GM23338 (cell line): ENCODE measurements at regions not wholly inside any gene's neighbourhood (a gene's known extent, or its start where the extent isn't known, plus 50 kb on each side); places are given as distances from the start of the nearest gene placed in this dataset.

Source experiments
- ATAC-seq: fragments of 200-7000 bp; cut with Tn5 transposase; 3 replicates; pipeline ENCODE4 v1.9.1; 2020
- DNase-seq: peaks from one replicate; pipeline ENCODE4 v3.0.0-alpha.2; 2015; ENCODE audit warnings: low spot score
- H2AFZ ChIP-seq: fragments of 200-600 bp; sonication (generic); 2 replicates; pipeline ENCODE4 v1.8.0; 2016; ENCODE audit warnings: antibody characterized with exemption, mild to moderate bottlenecking, moderate library complexity
- H3F3A ChIP-seq: fragments of 200-600 bp; sonication (generic); replicated peaks from 2 replicates; pipeline ENCODE4 v1.8.0; 2017; ENCODE audit warnings: antibody characterized with exemption, mixed run types, low read depth
- H3K27ac ChIP-seq: fragments of 200-600 bp; sonication (generic); 2 replicates; pipeline ENCODE4 v1.6.1; 2016; ENCODE audit warnings: low read depth
- H3K27me3 ChIP-seq: fragments of 200-600 bp; sonication (generic); 2 replicates; pipeline ENCODE4 v1.8.0; 2016; ENCODE audit warnings: mild to moderate bottlenecking, mixed run types, moderate library complexity; ENCODE audit not compliant: insufficient read depth
- H3K36me3 ChIP-seq: fragments of 200-600 bp; sonication (generic); 2 replicates; pipeline ENCODE4 v1.8.0; 2016; ENCODE audit warnings: mild to moderate bottlenecking; ENCODE audit not compliant: insufficient read depth
- H3K4me1 ChIP-seq: fragments of 200-600 bp; sonication (generic); 2 replicates; pipeline ENCODE4 v1.8.0; 2016; ENCODE audit warnings: mild to moderate bottlenecking, moderate library complexity; ENCODE audit not compliant: insufficient read depth
- H3K4me2 ChIP-seq: fragments of 200-600 bp; sonication (generic); 2 replicates; pipeline ENCODE4 v1.7.1; 2017; ENCODE audit warnings: mixed run types
- H3K4me3 ChIP-seq: fragments of 200-600 bp; sonication (generic); 2 replicates; pipeline ENCODE4 v1.6.1; 2016; ENCODE audit warnings: mixed run types
- H3K79me2 ChIP-seq: fragments of 200-600 bp; sonication (generic); replicated peaks from 2 replicates; pipeline ENCODE4 v1.8.0; 2017; ENCODE audit warnings: mild to moderate bottlenecking; ENCODE audit not compliant: insufficient read depth
- H3K9me2 ChIP-seq: fragments of 200-600 bp; sonication (generic); 2 replicates; pipeline ENCODE4 v1.8.0; 2017; ENCODE audit not compliant: insufficient read depth
- H4K20me1 ChIP-seq: fragments of 200-600 bp; sonication (generic); replicated peaks from 2 replicates; pipeline ENCODE4 v1.8.0; 2017; ENCODE audit warnings: mild to moderate bottlenecking; ENCODE audit not compliant: insufficient read depth
- H3K27ac Mint-ChIP-seq: 2 replicates; pipeline ENCODE4 v1.8.0; 2020; ENCODE audit warnings: inconsistent platforms, mild to moderate bottlenecking, moderate library complexity, mixed read lengths
- H3K27me3 Mint-ChIP-seq: 3 replicates; pipeline ENCODE4 v1.8.0; 2022; ENCODE audit warnings: low read depth, mild to moderate bottlenecking, moderate library complexity, mixed read lengths, inconsistent platforms; ENCODE audit not compliant: insufficient read depth, poor library complexity
- H3K36me3 Mint-ChIP-seq: 3 replicates; pipeline ENCODE4 v1.8.0; 2021; ENCODE audit warnings: low read depth, mild to moderate bottlenecking, inconsistent platforms, moderate library complexity, mixed read lengths
- H3K4me1 Mint-ChIP-seq: 3 replicates; pipeline ENCODE4 v1.8.0; 2020; ENCODE audit warnings: mild to moderate bottlenecking, inconsistent platforms, mixed read lengths
- H3K4me3 Mint-ChIP-seq: 3 replicates; pipeline ENCODE4 v1.8.0; 2021; ENCODE audit warnings: moderate library complexity, mild to moderate bottlenecking, inconsistent platforms, mixed read lengths
- H3K9me3 Mint-ChIP-seq: 3 replicates; pipeline ENCODE4 v1.8.0; 2020; ENCODE audit warnings: moderate library complexity, mild to moderate bottlenecking, inconsistent platforms, mixed read lengths
- ETS1 ChIP-seq: IDR thresholded peaks from 2 replicates; pipeline ENCODE4 v1.6.1; 2016; ENCODE audit warnings: antibody characterized with exemption
- EZH2 ChIP-seq: fragments of 200-600 bp; sonication (generic); IDR thresholded peaks from one replicate; pipeline ENCODE4 v1.8.0; 2017; ENCODE audit warnings: antibody characterized with exemption, mild to moderate bottlenecking, low read depth; ENCODE audit not compliant: unreplicated experiment
- JUNB ChIP-seq: IDR thresholded peaks from one replicate; pipeline ENCODE4 v1.6.1; 2016; ENCODE audit warnings: antibody characterized with exemption; ENCODE audit not compliant: unreplicated experiment
- NANOG ChIP-seq: IDR thresholded peaks from 2 replicates; pipeline ENCODE4 v1.6.1; 2016; ENCODE audit warnings: antibody characterized with exemption, borderline replicate concordance
- POLR2AphosphoS5 ChIP-seq: IDR thresholded peaks from 2 replicates; pipeline ENCODE4 v1.6.1; 2016; ENCODE audit warnings: antibody characterized with exemption, low read depth
- STAT1 ChIP-seq: IDR thresholded peaks from one replicate; pipeline ENCODE4 v1.6.1; 2016; ENCODE audit warnings: antibody characterized with exemption; ENCODE audit not compliant: unreplicated experiment
- ZNF462 ChIP-seq: fragments of 250-450 bp; sonication (Bioruptor Pico); IDR thresholded peaks from 2 replicates; pipeline ENCODE4 v1.5.0; 2020; ENCODE audit warnings: mild to moderate bottlenecking, moderate library complexity

- no peaks in the 10 kb centered on the region for H3K36me3 Mint-ChIP-seq
- no peak overlapping the region for H3K27ac Mint-ChIP-seq
- DNase-seq (no peak), ATAC-seq (no peak)
- Histone ChIP-seq H3K9me2 (0 out of 2 replicates have a peak, but pooled peaks cover 4% of the 10 kb centered on the region), H2AFZ (no peak overlapping the region), H3K4me2 (no peak overlapping the region), H3K27ac (no peak overlapping the region), H3K4me3 (no peak overlapping the region), H3K36me3 (no peaks in the 10 kb centered on the region), H3F3A (no peaks in the 10 kb centered on the region), H3K4me1 (no peaks in the 10 kb centered on the region), H4K20me1 (no peaks in the 10 kb centered on the region), H3K27me3 (no peaks in the 10 kb centered on the region), H3K79me2 (no peaks in the 10 kb centered on the region)
- H3K4me3 Mint-ChIP-seq: no peak overlapping the region
- H3K27me3 Mint-ChIP-seq: peaks cover 2% of the 10 kb centered on the region
- H3K9me3 Mint-ChIP-seq: no peaks in the 10 kb centered on the region
- no peaks in the 10 kb centered on the region for H3K4me1 Mint-ChIP-seq
- TF ChIP-seq EZH2 (no peak), NANOG (no peak), ZNF462 (CRISPR knock-in tag) (no peak), STAT1 (no peak), POLR2AphosphoS5 (no peak), ETS1 (no peak), JUNB (no peak)
Measured at GRCh38 chr15:61756071-61756820, 304.0 kb downstream of the VPS13C start.
